MM.1S (cell line): ENCODE measurements at regions not wholly inside any gene's neighbourhood (a gene's known extent, or its start where the extent isn't known, plus 50 kb on each side); places are given as distances from the start of the nearest gene placed in this dataset.

Experiments used
- DNase-seq: peaks from one replicate; pipeline ENCODE4 v3.0.0-alpha.2; 2015
- H2AFZ ChIP-seq: fragments of 300-600 bp; sonication (generic); 2 replicates; pipeline ENCODE4 v1.6.0; 2016; ENCODE audit warnings: antibody characterized with exemption, low read length
- H3F3A ChIP-seq: fragments of 300-600 bp; sonication (generic); 2 replicates; pipeline ENCODE4 v1.6.1; 2016; ENCODE audit warnings: mild to moderate bottlenecking, antibody characterized with exemption, low read length, moderate library complexity, mixed read lengths; ENCODE audit not compliant: insufficient read depth
- H3K27ac ChIP-seq: fragments of 300-600 bp; sonication (generic); 2 replicates; pipeline ENCODE4 v1.5.1; 2016; ENCODE audit warnings: mild to moderate bottlenecking, low read length
- H3K27me3 ChIP-seq: fragments of 300-600 bp; sonication (generic); replicated peaks from 2 replicates; pipeline ENCODE4 v1.6.0; 2016; ENCODE audit warnings: low read length; ENCODE audit not compliant: insufficient read depth
- H3K36me3 ChIP-seq: fragments of 300-600 bp; sonication (generic); replicated peaks from 2 replicates; pipeline ENCODE4 v1.6.1; 2016; ENCODE audit warnings: mild to moderate bottlenecking, low read length, mixed read lengths; ENCODE audit not compliant: insufficient read depth
- H3K4me1 ChIP-seq: fragments of 300-600 bp; sonication (generic); 2 replicates; pipeline ENCODE4 v1.6.1; 2016; ENCODE audit warnings: low read length, mixed read lengths
- H3K4me2 ChIP-seq: fragments of 300-600 bp; sonication (generic); 2 replicates; pipeline ENCODE4 v1.6.0; 2016; ENCODE audit warnings: low read depth, low read length
- H3K4me3 ChIP-seq: fragments of 300-600 bp; sonication (generic); 2 replicates; pipeline ENCODE4 v1.5.1; 2016; ENCODE audit warnings: low read length, mixed read lengths
- H3K79me2 ChIP-seq: fragments of 300-600 bp; sonication (generic); 2 replicates; pipeline ENCODE4 v1.6.1; 2016; ENCODE audit warnings: mixed run types, low read length, mixed read lengths
- H3K9ac ChIP-seq: fragments of 300-600 bp; sonication (generic); 2 replicates; pipeline ENCODE4 v1.6.1; 2016; ENCODE audit warnings: low read length, mixed read lengths
- H3K9me2 ChIP-seq: fragments of 300-600 bp; sonication (generic); replicated peaks from 2 replicates; pipeline ENCODE4 v1.6.1; 2016; ENCODE audit warnings: mild to moderate bottlenecking, low read length, mixed read lengths; ENCODE audit not compliant: insufficient read depth
- H3K9me3 ChIP-seq: fragments of 300-600 bp; sonication (generic); replicated peaks from 2 replicates; pipeline ENCODE4 v1.6.1; 2016; ENCODE audit warnings: mild to moderate bottlenecking, low read length, mixed read lengths; ENCODE audit not compliant: insufficient read depth
- H4K20me1 ChIP-seq: fragments of 300-600 bp; sonication (generic); 2 replicates; pipeline ENCODE4 v1.6.1; 2016; ENCODE audit warnings: mild to moderate bottlenecking, low read length, moderate library complexity, mixed read lengths; ENCODE audit not compliant: insufficient read depth
- CTCF ChIP-seq: fragments of 300-600 bp; sonication (generic); IDR thresholded peaks from 2 replicates; pipeline ENCODE4 v1.5.1; 2016; ENCODE audit warnings: antibody characterized with exemption, low read length, mixed read lengths
- EZH2 ChIP-seq: fragments of 300-600 bp; sonication (generic); optimal IDR thresholded peaks from 2 replicates; pipeline ENCODE3; 2017; ENCODE audit warnings: low read depth, mild to moderate bottlenecking, antibody characterized with exemption, low read length, mixed read lengths
- EZH2phosphoT487 ChIP-seq: fragments of 300-600 bp; sonication (generic); IDR thresholded peaks from 2 replicates; pipeline ENCODE4 v1.6.1; 2018; ENCODE audit warnings: antibody characterized with exemption, low read length

GRCh38 chr6:23003671-23004467 lies 434.5 kb downstream of the HDGFL1 start:
- Histone ChIP-seq H3K9me2 (no peaks in the 10 kb centered on the region), H2AFZ (no peak overlapping the region), H3K79me2 (no peaks in the 10 kb centered on the region), H3K9me3 (no peaks in the 10 kb centered on the region), H4K20me1 (no peaks in the 10 kb centered on the region), H3F3A (no peaks in the 10 kb centered on the region), H3K27me3 (no peaks in the 10 kb centered on the region), H3K36me3 (no peaks in the 10 kb centered on the region), H3K4me3 (no peak overlapping the region), H3K27ac (no peak overlapping the region), H3K4me2 (no peak overlapping the region), H3K4me1 (no peaks in the 10 kb centered on the region), H3K9ac (no peak overlapping the region)
- TF ChIP-seq EZH2phosphoT487 (no peak), EZH2 (no peak), CTCF (no peak)
- no peak for DNase-seq

- Histone ChIP-seq H3K4me3 (no peak overlapping the region), H3F3A (no peaks in the 10 kb centered on the region), H3K36me3 (no peaks in the 10 kb centered on the region), H3K4me2 (no peak overlapping the region), H3K27ac (no peak overlapping the region), H3K4me1 (no peaks in the 10 kb centered on the region), H4K20me1 (no peaks in the 10 kb centered on the region), H3K9me2 (no peaks in the 10 kb centered on the region), H3K9ac (no peak overlapping the region), H3K9me3 (no peaks in the 10 kb centered on the region), H3K79me2 (no peaks in the 10 kb centered on the region), H3K27me3 (no peaks in the 10 kb centered on the region), H2AFZ (no peak overlapping the region)
- no peak for DNase-seq
- TF ChIP-seq EZH2, result no peak
- no peak for TF ChIP-seq CTCF
- no peak for TF ChIP-seq EZH2phosphoT487
These were observed 437.3 kb downstream of the HDGFL1 start for GRCh38 chr6:23006656-23007055.

GRCh38 chr6:23011615-23012014 lies 442.2 kb downstream of the HDGFL1 start:
- no peaks in the 10 kb centered on the region for H3K9me3 ChIP-seq
- no peaks in the 10 kb centered on the region for H3K27me3 ChIP-seq
- no peak overlapping the region for H2AFZ ChIP-seq
- H3K4me2 ChIP-seq, result no peak overlapping the region
- H3K9ac ChIP-seq, result no peak overlapping the region
- no peaks in the 10 kb centered on the region for H3K79me2 ChIP-seq
- no peak overlapping the region for H3K27ac ChIP-seq
- no peaks in the 10 kb centered on the region for H4K20me1 ChIP-seq
- H3K9me2 ChIP-seq, result no peaks in the 10 kb centered on the region
- H3K4me1 ChIP-seq, result no peaks in the 10 kb centered on the region
- no peaks in the 10 kb centered on the region for H3F3A ChIP-seq
- no peak for DNase-seq
- TF ChIP-seq CTCF (no peak), EZH2phosphoT487 (no peak), EZH2 (no peak)
- H3K36me3 ChIP-seq, result no peaks in the 10 kb centered on the region
- no peak overlapping the region for H3K4me3 ChIP-seq
